H9 (cell line): ENCODE measurements at regions not wholly inside any gene's neighbourhood (a gene's known extent, or its start where the extent isn't known, plus 50 kb on each side); places are given as distances from the start of the nearest gene placed in this dataset.

Experiments used
- DNase-seq: peaks from one replicate; pipeline ENCODE4 v3.0.0-alpha.2; 2017
- H2AFZ ChIP-seq: one replicate; pipeline ENCODE4 v1.6.1; 2013; ENCODE audit warnings: mild to moderate bottlenecking, low read length, control low read depth, moderate library complexity
- H2AK5ac ChIP-seq: 2 replicates; pipeline ENCODE4 v1.6.1; 2013; ENCODE audit warnings: low read length, control low read depth, mixed read lengths; ENCODE audit not compliant: insufficient read length
- H2BK120ac ChIP-seq: one replicate; pipeline ENCODE4 v1.6.1; 2013; ENCODE audit warnings: low read depth, mild to moderate bottlenecking, low read length, control low read depth, inconsistent platforms; ENCODE audit not compliant: poor library complexity, severe bottlenecking
- H2BK12ac ChIP-seq: 2 replicates; pipeline ENCODE4 v1.6.1; 2013; ENCODE audit warnings: low read length, control low read depth, mixed read lengths, low read depth; ENCODE audit not compliant: insufficient read length
- H2BK15ac ChIP-seq: 2 replicates; pipeline ENCODE4 v1.6.1; 2013; ENCODE audit warnings: low read depth, low read length, control low read depth
- H2BK20ac ChIP-seq: one replicate; pipeline ENCODE4 v1.6.1; 2013; ENCODE audit warnings: low read depth, mild to moderate bottlenecking, low read length, control low read depth, inconsistent platforms; ENCODE audit not compliant: poor library complexity, severe bottlenecking
- H2BK5ac ChIP-seq: 2 replicates; pipeline ENCODE4 v1.6.1; 2013; ENCODE audit warnings: low read length, control low read depth, mixed read lengths; ENCODE audit not compliant: insufficient read length
- H3K14ac ChIP-seq: 2 replicates; pipeline ENCODE4 v1.6.1; 2013; ENCODE audit warnings: low read length, control low read depth; ENCODE audit not compliant: insufficient read depth
- H3K18ac ChIP-seq: 2 replicates; pipeline ENCODE4 v1.6.1; 2013; ENCODE audit warnings: low read depth, mild to moderate bottlenecking, mixed read lengths, low read length, control low read depth; ENCODE audit not compliant: insufficient read length
- H3K23ac ChIP-seq: 2 replicates; pipeline ENCODE4 v1.6.1; 2013; ENCODE audit warnings: low read length, control low read depth, mixed read lengths, low read depth; ENCODE audit not compliant: insufficient read length
- H3K23me2 ChIP-seq: 2 replicates; pipeline ENCODE4 v1.6.1; 2013; ENCODE audit warnings: low read depth, mild to moderate bottlenecking, mixed read lengths, low read length, control low read depth; ENCODE audit not compliant: insufficient read length, poor library complexity, severe bottlenecking
- H3K27ac ChIP-seq: 2 replicates; pipeline ENCODE4 v1.5.1; 2013; ENCODE audit warnings: low read length, control low read depth, mixed read lengths, low read depth; ENCODE audit not compliant: insufficient read length
- H3K27me3 ChIP-seq: 2 replicates; pipeline ENCODE4 v1.6.1; 2013; ENCODE audit warnings: low read length, control low read depth, inconsistent platforms; ENCODE audit not compliant: insufficient read depth
- H3K4ac ChIP-seq: 2 replicates; pipeline ENCODE4 v1.6.1; 2013; ENCODE audit warnings: low read depth, mild to moderate bottlenecking, control low read depth, inconsistent platforms, low read length, moderate library complexity
- H3K4me1 ChIP-seq: 2 replicates; pipeline ENCODE4 v1.6.1; 2013; ENCODE audit warnings: low read length, control low read depth, inconsistent platforms; ENCODE audit not compliant: insufficient read depth
- H3K4me2 ChIP-seq: 2 replicates; pipeline ENCODE4 v1.6.1; 2013; ENCODE audit warnings: low read length, control low read depth, mixed read lengths; ENCODE audit not compliant: insufficient read length, insufficient read depth
- H3K56ac ChIP-seq: 2 replicates; pipeline ENCODE4 v1.6.1; 2013; ENCODE audit warnings: low read depth, mild to moderate bottlenecking, mixed read lengths, low read length, control low read depth; ENCODE audit not compliant: insufficient read length
- H3K79me1 ChIP-seq: 2 replicates; pipeline ENCODE4 v1.6.1; 2013; ENCODE audit warnings: low read depth, mild to moderate bottlenecking, moderate library complexity, low read length, control low read depth, inconsistent platforms; ENCODE audit not compliant: insufficient read depth, poor library complexity, severe bottlenecking
- H3K79me2 ChIP-seq: 2 replicates; pipeline ENCODE4 v1.6.1; 2013; ENCODE audit warnings: low read length, control low read depth, inconsistent platforms; ENCODE audit not compliant: insufficient read depth
- H3K9ac ChIP-seq: 2 replicates; pipeline ENCODE4 v1.6.1; 2013; ENCODE audit warnings: low read length, control low read depth, mixed read lengths; ENCODE audit not compliant: insufficient read length; ENCODE audit errors: extremely low read depth
- H3K9me3 ChIP-seq: one replicate; pipeline ENCODE4 v1.6.1; 2013; ENCODE audit warnings: low read depth, low read length, inconsistent platforms; ENCODE audit not compliant: control insufficient read depth
- H3T11ph ChIP-seq: one replicate; pipeline ENCODE4 v1.6.1; 2013; ENCODE audit warnings: mild to moderate bottlenecking, low read length, control low read depth, inconsistent platforms
- H4K20me1 ChIP-seq: one replicate; pipeline ENCODE4 v1.6.1; 2013; ENCODE audit not compliant: control insufficient read depth, insufficient read length, insufficient read depth
- H4K5ac ChIP-seq: 2 replicates; pipeline ENCODE4 v1.6.1; 2013; ENCODE audit warnings: low read depth, mild to moderate bottlenecking, mixed read lengths, low read length, control low read depth; ENCODE audit not compliant: insufficient read length
- H4K8ac ChIP-seq: replicated peaks from 2 replicates; pipeline ENCODE4 v1.6.1; 2013; ENCODE audit warnings: low read length, control low read depth, mixed read lengths, low read depth; ENCODE audit not compliant: insufficient read length
- H4K91ac ChIP-seq: 2 replicates; pipeline ENCODE4 v1.6.1; 2013; ENCODE audit warnings: low read depth, mild to moderate bottlenecking, moderate library complexity, mixed read lengths, low read length, control low read depth; ENCODE audit not compliant: insufficient read length
- H3K27ac Mint-ChIP-seq, 3 experiments: 2 replicates in 2 of 3; 3 replicates in 1 of 3; pipeline ENCODE4 v1.8.0; 2020 to 2021; ENCODE audit warnings: mixed read lengths in 3 of 3, mild to moderate bottlenecking in 1 of 3, moderate library complexity in 1 of 3
- H3K27me3 Mint-ChIP-seq: 2 replicates; pipeline ENCODE4 v1.8.0; 2021; ENCODE audit warnings: low read depth, mild to moderate bottlenecking, moderate library complexity, mixed read lengths
- H3K36me3 Mint-ChIP-seq, 3 experiments: 2 replicates in 2 of 3; 3 replicates in 1 of 3; pipeline ENCODE4 v1.8.0; 2020 to 2021; ENCODE audit warnings: low read depth in 3 of 3, mixed read lengths in 3 of 3; ENCODE audit not compliant: insufficient read depth in 1 of 3
- H3K4me1 Mint-ChIP-seq, 2 experiments: 2 replicates each; pipeline ENCODE4 v1.8.0; 2020; ENCODE audit warnings: mixed read lengths in 2 of 2
- H3K4me3 Mint-ChIP-seq, 2 experiments: 2 replicates in 1 of 2; 3 replicates in 1 of 2; pipeline ENCODE4 v1.8.0; 2020 to 2021; ENCODE audit warnings: mild to moderate bottlenecking in 2 of 2, mixed read lengths in 2 of 2, moderate library complexity in 1 of 2
- H3K9me3 Mint-ChIP-seq, 2 experiments: 2 replicates in 1 of 2; 3 replicates in 1 of 2; pipeline ENCODE4 v1.8.0; 2020; ENCODE audit warnings: mild to moderate bottlenecking in 2 of 2, mixed read lengths in 2 of 2, moderate library complexity in 1 of 2
- WGBS: extraction: QIAGEN DNeasy Blood & Tissue Kit; methylation state at CpG from one replicate; pipeline ENCODE4 v1.1.7; 2013; ENCODE audit warnings: missing lambda C conversion rate, low lambda C conversion rate, mixed read lengths; ENCODE audit not compliant: insufficient read length; ENCODE audit errors: extremely low coverage; 5-methylcytosine and 5-hydroxymethylcytosine counted together
- TF ChIP-seq, protein P1 (sequence below): fragments of 200-600 bp; sonication (generic); conservative IDR thresholded peaks from 3 replicates; pipeline ENCODE4 v1.8.0; 2021; ENCODE audit warnings: antibody characterized with exemption, mild to moderate bottlenecking

DNA sequence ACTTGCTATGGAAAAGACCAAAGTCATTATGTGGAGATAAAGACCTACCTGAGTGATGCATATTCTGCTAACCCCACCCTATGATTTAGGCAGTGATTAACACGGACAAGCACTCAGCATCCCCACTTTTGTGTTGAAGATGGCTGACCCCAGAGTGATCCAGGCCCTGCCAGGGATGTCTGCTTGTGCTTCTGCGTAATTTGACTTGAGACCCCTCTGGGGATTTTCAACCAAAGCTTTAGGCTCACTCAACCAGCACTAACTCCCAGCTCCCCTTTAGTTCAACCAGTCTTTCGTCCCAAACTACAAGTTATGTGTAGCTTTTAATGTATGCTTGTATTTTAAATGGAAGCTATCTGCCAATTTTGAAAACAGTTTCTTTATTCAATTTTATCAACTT lies 538.0 kb upstream of the ID4 start:
- H3K79me1 ChIP-seq: no peaks in the 10 kb centered on the region
- Mint-ChIP-seq H3K4me1 (peaks cover 22 to 25% of the 10 kb centered on the region in 2 experiments), H3K27ac (0 out of 7 replicates have a peak overlapping the region, but pooled peaks of 2 of the 3 experiments have one; percentile 37 to 64), H3K9me3 (no peaks in the 10 kb centered on the region; a peak in 2 of 5 replicates), H3K27me3 (no peaks in the 10 kb centered on the region), H3K36me3 (no peaks in the 10 kb centered on the region), H3K4me3 (no peak overlapping the region)
- H3K27ac ChIP-seq: no peak overlapping the region
- DNase-seq: no peak
- H3K4me1 ChIP-seq: peaks cover 3% of the 10 kb centered on the region; the same call in 1 of the 2 replicates
- H3K79me2 ChIP-seq: no peaks in the 10 kb centered on the region
- H2BK20ac ChIP-seq: no peak overlapping the region
- H3K27me3 ChIP-seq: no peaks in the 10 kb centered on the region
- H3K56ac ChIP-seq: no peak overlapping the region
- H3K9me3 ChIP-seq: no peaks in the 10 kb centered on the region
- no peak overlapping the region for H2BK15ac ChIP-seq
- H4K91ac ChIP-seq: no peak overlapping the region
- WGBS: no CpG with 5 or more reads among the region's 3 CpGs
- H3K23ac ChIP-seq: no peak overlapping the region
- no peak overlapping the region for H2AFZ ChIP-seq
- H3K23me2 ChIP-seq: no peaks in the 10 kb centered on the region
- no peak overlapping the region for H2BK120ac ChIP-seq
- H3K4me2 ChIP-seq: no peak overlapping the region
- H4K8ac ChIP-seq: no peak overlapping the region
- no peak overlapping the region for H3K18ac ChIP-seq
- no peak overlapping the region for H2BK12ac ChIP-seq
- H4K20me1 ChIP-seq: no peaks in the 10 kb centered on the region
- H4K5ac ChIP-seq: no peak overlapping the region
- H3K14ac ChIP-seq: no peak overlapping the region
- H3K9ac ChIP-seq: no peak overlapping the region
- no peak overlapping the region for H3K4ac ChIP-seq
- TF ChIP-seq, protein P1, sequence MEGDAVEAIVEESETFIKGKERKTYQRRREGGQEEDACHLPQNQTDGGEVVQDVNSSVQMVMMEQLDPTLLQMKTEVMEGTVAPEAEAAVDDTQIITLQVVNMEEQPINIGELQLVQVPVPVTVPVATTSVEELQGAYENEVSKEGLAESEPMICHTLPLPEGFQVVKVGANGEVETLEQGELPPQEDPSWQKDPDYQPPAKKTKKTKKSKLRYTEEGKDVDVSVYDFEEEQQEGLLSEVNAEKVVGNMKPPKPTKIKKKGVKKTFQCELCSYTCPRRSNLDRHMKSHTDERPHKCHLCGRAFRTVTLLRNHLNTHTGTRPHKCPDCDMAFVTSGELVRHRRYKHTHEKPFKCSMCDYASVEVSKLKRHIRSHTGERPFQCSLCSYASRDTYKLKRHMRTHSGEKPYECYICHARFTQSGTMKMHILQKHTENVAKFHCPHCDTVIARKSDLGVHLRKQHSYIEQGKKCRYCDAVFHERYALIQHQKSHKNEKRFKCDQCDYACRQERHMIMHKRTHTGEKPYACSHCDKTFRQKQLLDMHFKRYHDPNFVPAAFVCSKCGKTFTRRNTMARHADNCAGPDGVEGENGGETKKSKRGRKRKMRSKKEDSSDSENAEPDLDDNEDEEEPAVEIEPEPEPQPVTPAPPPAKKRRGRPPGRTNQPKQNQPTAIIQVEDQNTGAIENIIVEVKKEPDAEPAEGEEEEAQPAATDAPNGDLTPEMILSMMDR: no peak
- H2BK5ac ChIP-seq: no peak overlapping the region
- H3T11ph ChIP-seq: no peak overlapping the region
- no peak overlapping the region for H2AK5ac ChIP-seq
